NCI-H146 treated with DMSO at 0.1 percent for 48 hours (cell line): ENCODE measurements at regions not wholly inside any gene's neighbourhood (a gene's known extent, or its start where the extent isn't known, plus 50 kb on each side); places are given as distances from the start of the nearest gene placed in this dataset.

ENCODE experiments used
- DNase-seq: peaks from one replicate; lab custom pipeline; 2025; ENCODE audit not compliant: unreplicated experiment; lab: John Stamatoyannopoulos, UW

GRCh38 chr2:196565106-196565765, 74.3 kb upstream of the CCDC150 start:
- no peak for DNase-seq

DNA sequence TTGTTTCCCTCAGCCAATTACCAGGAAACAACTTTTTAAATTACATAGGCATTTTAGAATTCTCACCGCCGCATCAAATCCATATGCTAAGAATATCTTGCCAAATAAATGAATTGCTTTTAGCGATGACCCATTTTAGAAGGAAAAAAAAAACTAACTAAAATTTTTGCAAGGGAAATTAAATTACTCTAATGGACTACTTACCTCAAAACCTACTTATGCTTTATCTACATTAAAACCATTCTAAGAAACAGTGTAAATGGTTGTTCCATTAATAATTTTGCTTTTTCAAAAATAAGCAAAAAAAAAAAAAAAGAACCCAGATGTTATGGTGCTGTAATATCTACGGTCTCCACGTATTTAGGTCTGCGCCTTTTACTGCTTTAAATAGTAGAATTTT, 73.5 kb upstream of the CCDC150 start:
- DNase-seq: no peak

DNA sequence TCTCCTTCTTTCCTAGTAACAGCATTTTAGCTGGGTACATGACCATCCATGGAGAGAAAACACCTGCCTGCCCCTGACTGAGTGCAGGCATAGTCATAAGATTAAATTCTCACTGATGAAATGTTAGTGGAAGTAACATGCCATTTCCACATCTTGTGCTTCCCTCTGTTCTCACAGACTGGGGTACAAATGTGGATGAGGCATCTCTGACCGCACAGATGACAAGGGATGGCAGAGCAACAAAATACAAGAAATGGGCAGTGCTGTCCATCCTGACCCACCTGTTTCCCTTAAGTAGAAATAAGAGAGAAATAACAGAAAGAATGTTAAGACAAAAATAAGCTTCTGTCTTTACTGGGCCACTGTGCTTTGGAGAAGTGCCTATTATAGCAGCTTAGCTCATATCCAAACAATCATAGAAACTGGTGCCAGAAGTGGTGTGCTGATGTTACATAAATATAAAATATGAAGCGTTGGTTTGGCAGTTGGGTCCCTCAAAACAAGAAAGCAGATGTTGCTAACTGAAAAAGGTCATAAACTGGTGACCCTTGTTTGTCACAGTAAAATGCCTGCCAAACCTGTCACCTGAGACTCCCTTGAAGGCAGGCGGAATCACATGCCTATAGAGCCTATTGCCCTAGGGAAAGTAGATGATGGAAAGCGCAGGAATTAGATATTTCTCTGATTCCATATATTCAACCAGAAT, 72.4 kb upstream of the CCDC150 start:
- no peak for DNase-seq

GRCh38 chr2:196568506-196568905, 71.0 kb upstream of the CCDC150 start:
- no peak for DNase-seq

- no peak for DNase-seq
These were observed 54.6 kb upstream of the CCDC150 start for GRCh38 chr2:196584903-196585302.

GRCh38 chr2:196586511-196586991, 53.0 kb upstream of the CCDC150 start:
- no peak for DNase-seq

- no peak for DNase-seq
These were observed 52.5 kb upstream of the CCDC150 start for GRCh38 chr2:196587056-196587455.

GRCh38 chr2:196587739-196588138, 51.8 kb upstream of the CCDC150 start:
- no peak for DNase-seq

GRCh38 chr2:196589419-196589818, 50.1 kb upstream of the CCDC150 start:
- DNase-seq: no peak
